Spleen (tissue), 7 donors: ENCODE measurements at regions not wholly inside any gene's neighbourhood (a gene's known extent, or its start where the extent isn't known, plus 50 kb on each side); places are given as distances from the start of the nearest gene placed in this dataset.

Experiments used
- POLR2A ChIP-seq, 3 donors: fragments of 450-650 bp; IDR thresholded peaks; one replicate each; pipeline ENCODE4 v1.5.1; 2017; ENCODE audit warnings: antibody characterized with exemption in 3 of 3, mild to moderate bottlenecking in 1 of 3
- POLR2AphosphoS5 ChIP-seq, 3 donors: sonication (generic); formaldehyde crosslinking; IDR thresholded peaks; one replicate each; pipeline ENCODE4 v1.5.1; 2017; ENCODE audit warnings: antibody characterized with exemption in 3 of 3
- TF ChIP-seq, protein P1 (sequence below), 11 experiments: fragments of 200-600 bp in 7 of 11; fragments of 450-650 bp in 4 of 11; sonication (generic) in 4 of 11; IDR thresholded peaks in 8 of 11; conservative IDR thresholded peaks in 3 of 11; 1 replicate in 7 of 11; 2 replicates in 4 of 11; pipeline versions ENCODE4 v1.4.0 to v1.8.0; 2016 to 2021; ENCODE audit warnings: antibody characterized with exemption in 11 of 11, inconsistent platforms in 4 of 11, mild to moderate bottlenecking in 1 of 11
- donor health status: DM: no; HTN: no; CAD: no; lungs with moderate emphysema.
- donor health status: DM: no; HTN: no; CAD: no.
- donor health status: DM: no; HTN: no; CAD: no.

DNA sequence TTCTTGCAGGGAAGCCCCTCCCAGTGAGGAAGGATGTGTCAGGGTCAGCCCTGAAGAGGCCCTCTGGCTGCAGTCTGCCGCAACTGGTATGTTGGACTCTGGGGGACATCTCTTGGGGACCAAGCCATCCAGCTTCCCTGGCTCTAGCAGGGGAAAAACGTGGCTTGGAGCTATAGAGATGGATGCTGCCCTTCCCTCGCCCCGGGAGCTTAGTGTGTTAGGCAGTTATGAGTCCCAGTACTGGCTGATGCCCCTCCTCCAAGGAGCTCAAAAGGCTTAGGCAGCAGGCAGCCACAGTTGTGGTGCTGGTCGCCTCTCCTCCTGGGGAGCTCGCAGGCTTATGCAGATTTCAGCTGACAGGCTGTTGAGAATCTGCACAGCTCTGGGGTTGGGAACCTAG lies 353.1 kb upstream of the GBE1 start:
- TF ChIP-seq, protein P1, sequence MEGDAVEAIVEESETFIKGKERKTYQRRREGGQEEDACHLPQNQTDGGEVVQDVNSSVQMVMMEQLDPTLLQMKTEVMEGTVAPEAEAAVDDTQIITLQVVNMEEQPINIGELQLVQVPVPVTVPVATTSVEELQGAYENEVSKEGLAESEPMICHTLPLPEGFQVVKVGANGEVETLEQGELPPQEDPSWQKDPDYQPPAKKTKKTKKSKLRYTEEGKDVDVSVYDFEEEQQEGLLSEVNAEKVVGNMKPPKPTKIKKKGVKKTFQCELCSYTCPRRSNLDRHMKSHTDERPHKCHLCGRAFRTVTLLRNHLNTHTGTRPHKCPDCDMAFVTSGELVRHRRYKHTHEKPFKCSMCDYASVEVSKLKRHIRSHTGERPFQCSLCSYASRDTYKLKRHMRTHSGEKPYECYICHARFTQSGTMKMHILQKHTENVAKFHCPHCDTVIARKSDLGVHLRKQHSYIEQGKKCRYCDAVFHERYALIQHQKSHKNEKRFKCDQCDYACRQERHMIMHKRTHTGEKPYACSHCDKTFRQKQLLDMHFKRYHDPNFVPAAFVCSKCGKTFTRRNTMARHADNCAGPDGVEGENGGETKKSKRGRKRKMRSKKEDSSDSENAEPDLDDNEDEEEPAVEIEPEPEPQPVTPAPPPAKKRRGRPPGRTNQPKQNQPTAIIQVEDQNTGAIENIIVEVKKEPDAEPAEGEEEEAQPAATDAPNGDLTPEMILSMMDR (IDR thresholded peaks at IDR 0.05 in 8 of 11, conservative IDR thresholded peaks at IDR 0.05 in 3 of 11), result no peak
- TF ChIP-seq POLR2AphosphoS5 (IDR thresholded peaks at IDR 0.05) (no peak), POLR2A (IDR thresholded peaks at IDR 0.05) (no peak)
